Natural killer cell (primary cell): ENCODE measurements at regions not wholly inside any gene's neighbourhood (a gene's known extent, or its start where the extent isn't known, plus 50 kb on each side); places are given as distances from the start of the nearest gene placed in this dataset.

Experiments used
- ATAC-seq, 3 donors: fragments of 150-1000 bp in 2 of 3; fragments of 200-7000 bp in 1 of 3; cut with Tn5 transposase; 1 replicate in 1 of 3; 2 replicates in 2 of 3; pipeline ENCODE4 v1.10.0; 2021; ENCODE audit warnings: mild to moderate bottlenecking in 2 of 3, moderate library complexity in 2 of 3
- DNase-seq, 2 donors: peaks; one replicate each; pipeline versions ENCODE4 v3.0.0 to v3.0.0-alpha.2; 2013 to 2021; ENCODE audit warnings: mixed read lengths in 1 of 2
- H3K27ac ChIP-seq: one replicate; pipeline ENCODE4 v1.5.1; 2013; ENCODE audit warnings: mild to moderate bottlenecking, low read length
- H3K27me3 ChIP-seq: one replicate; pipeline ENCODE4 v1.6.1; 2013; ENCODE audit warnings: low read length; ENCODE audit not compliant: control insufficient read depth, insufficient read depth
- H3K36me3 ChIP-seq: one replicate; pipeline ENCODE4 v1.6.1; 2013; ENCODE audit warnings: low read length; ENCODE audit not compliant: control insufficient read depth, insufficient read depth
- H3K4me1 ChIP-seq: one replicate; pipeline ENCODE4 v1.6.1; 2013; ENCODE audit warnings: low read length; ENCODE audit not compliant: control insufficient read depth, insufficient read depth
- H3K4me3 ChIP-seq: one replicate; pipeline ENCODE4 v1.5.1; 2013; ENCODE audit warnings: low read length
- H3K9me3 ChIP-seq: one replicate; pipeline ENCODE4 v1.6.1; 2013; ENCODE audit warnings: low read length; ENCODE audit not compliant: control insufficient read depth, insufficient read depth
- H3K27ac Mint-ChIP-seq, 2 donors: one replicate each; pipeline ENCODE4 v1.8.0; 2022; ENCODE audit warnings: mild to moderate bottlenecking in 2 of 2, mixed read lengths in 2 of 2, moderate library complexity in 1 of 2
- H3K27me3 Mint-ChIP-seq, 2 donors: one replicate each; pipeline ENCODE4 v1.8.0; 2022; ENCODE audit warnings: low read depth in 2 of 2, mixed read lengths in 2 of 2
- H3K36me3 Mint-ChIP-seq: one replicate; pipeline ENCODE4 v1.8.0; 2022; ENCODE audit warnings: mixed read lengths
- H3K4me1 Mint-ChIP-seq, 2 donors: one replicate each; pipeline ENCODE4 v1.8.0; 2022; ENCODE audit warnings: mixed read lengths in 2 of 2
- H3K4me3 Mint-ChIP-seq: one replicate; pipeline ENCODE4 v1.8.0; 2022; ENCODE audit warnings: mild to moderate bottlenecking, moderate library complexity, mixed read lengths
- H3K9me3 Mint-ChIP-seq, 2 donors: one replicate each; pipeline ENCODE4 v1.8.0; 2022; ENCODE audit warnings: mixed read lengths in 2 of 2
- WGBS: methylation state at CpG from one replicate; pipeline ENCODE4 v1.1.7; 2013; ENCODE audit warnings: missing lambda C conversion rate; ENCODE audit not compliant: insufficient coverage; 5-methylcytosine and 5-hydroxymethylcytosine counted together
- intact Hi-C: fragments of 100-400 bp; cut with micrococcal nuclease; formaldehyde crosslinking; loops from one replicate; pipeline ENCODE4 v1.14.2; 2022
- TF ChIP-seq, protein P1 (sequence below): fragments of 200-600 bp; IDR thresholded peaks from one replicate; pipeline ENCODE4 v1.8.0; 2022; ENCODE audit warnings: antibody characterized with exemption

DNA sequence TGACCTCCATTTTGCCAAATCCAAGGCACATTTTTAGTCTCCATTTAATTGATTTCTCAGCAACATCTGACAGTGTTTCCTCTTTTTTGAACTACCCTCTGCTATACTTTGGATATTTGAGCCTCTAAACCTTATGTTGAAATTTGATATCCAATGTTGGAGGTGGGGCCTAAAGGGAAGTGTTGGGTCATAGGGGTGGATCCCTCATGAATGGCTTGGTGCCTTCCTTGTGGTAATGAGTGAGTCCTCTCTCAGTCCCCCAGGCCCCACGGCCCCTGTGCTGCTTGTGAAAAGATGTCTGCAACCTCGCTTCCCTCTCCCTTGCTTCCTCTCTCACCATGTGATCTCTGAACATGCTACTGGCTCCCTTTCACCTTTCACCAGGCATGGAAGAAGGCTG is 96.8 kb upstream of the DGKB start:
- H3K9me3 Mint-ChIP-seq = peaks cover 11 to 26% of the 10 kb centered on the region in 2 donors
- no peak overlapping the region for H3K27ac ChIP-seq
- H3K9me3 ChIP-seq = no peaks in the 10 kb centered on the region
- H3K36me3 Mint-ChIP-seq = peaks cover 7% of the 10 kb centered on the region
- no peaks in the 10 kb centered on the region for H3K27me3 ChIP-seq
- no peaks in the 10 kb centered on the region for H3K27me3 Mint-ChIP-seq
- no peaks in the 10 kb centered on the region for H3K4me1 ChIP-seq
- ATAC-seq = no peak
- intact Hi-C loops = no loop called here
- no peak overlapping the region for H3K4me3 ChIP-seq
- no peaks in the 10 kb centered on the region for H3K4me1 Mint-ChIP-seq
- H3K4me3 Mint-ChIP-seq = no peak overlapping the region
- no peak for DNase-seq
- WGBS = 62% methylated on average over 2 of the region's 2 CpGs
- H3K36me3 ChIP-seq = no peaks in the 10 kb centered on the region
- TF ChIP-seq, protein P1, sequence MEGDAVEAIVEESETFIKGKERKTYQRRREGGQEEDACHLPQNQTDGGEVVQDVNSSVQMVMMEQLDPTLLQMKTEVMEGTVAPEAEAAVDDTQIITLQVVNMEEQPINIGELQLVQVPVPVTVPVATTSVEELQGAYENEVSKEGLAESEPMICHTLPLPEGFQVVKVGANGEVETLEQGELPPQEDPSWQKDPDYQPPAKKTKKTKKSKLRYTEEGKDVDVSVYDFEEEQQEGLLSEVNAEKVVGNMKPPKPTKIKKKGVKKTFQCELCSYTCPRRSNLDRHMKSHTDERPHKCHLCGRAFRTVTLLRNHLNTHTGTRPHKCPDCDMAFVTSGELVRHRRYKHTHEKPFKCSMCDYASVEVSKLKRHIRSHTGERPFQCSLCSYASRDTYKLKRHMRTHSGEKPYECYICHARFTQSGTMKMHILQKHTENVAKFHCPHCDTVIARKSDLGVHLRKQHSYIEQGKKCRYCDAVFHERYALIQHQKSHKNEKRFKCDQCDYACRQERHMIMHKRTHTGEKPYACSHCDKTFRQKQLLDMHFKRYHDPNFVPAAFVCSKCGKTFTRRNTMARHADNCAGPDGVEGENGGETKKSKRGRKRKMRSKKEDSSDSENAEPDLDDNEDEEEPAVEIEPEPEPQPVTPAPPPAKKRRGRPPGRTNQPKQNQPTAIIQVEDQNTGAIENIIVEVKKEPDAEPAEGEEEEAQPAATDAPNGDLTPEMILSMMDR = no peak
- no peak overlapping the region for H3K27ac Mint-ChIP-seq

DNA sequence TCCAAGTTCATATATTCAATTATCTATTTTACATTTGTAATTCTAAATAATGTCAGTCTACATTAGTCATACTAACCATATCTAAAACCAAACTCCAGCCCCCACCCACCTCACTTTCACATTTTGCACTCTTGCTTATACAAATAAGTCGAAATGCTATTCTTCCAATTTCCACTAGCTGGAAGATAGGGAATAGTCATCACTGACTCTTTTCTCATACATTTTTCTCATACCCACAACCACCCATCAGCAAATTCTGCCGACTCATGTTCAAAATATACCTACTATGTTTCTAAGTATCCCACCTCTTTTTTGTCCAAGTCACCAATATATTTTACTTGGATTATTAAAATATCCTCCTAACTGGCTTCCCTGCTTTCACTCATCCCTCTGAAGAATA is 93.2 kb upstream of the DGKB start:
- intact Hi-C loops = no loop called here
- TF ChIP-seq, protein P1 = no peak
- DNase-seq (no peak), ATAC-seq (no peak)
- Mint-ChIP-seq H3K27me3 (no peaks in the 10 kb centered on the region), H3K36me3 (peaks cover 7% of the 10 kb centered on the region), H3K27ac (no peak overlapping the region), H3K4me1 (no peaks in the 10 kb centered on the region), H3K4me3 (no peak overlapping the region), H3K9me3 (peaks cover 12 to 20% of the 10 kb centered on the region in 2 donors)
- no peaks in the 10 kb centered on the region for H3K4me1 ChIP-seq
- H3K4me3 ChIP-seq = no peak overlapping the region
- H3K36me3 ChIP-seq = no peaks in the 10 kb centered on the region
- no peaks in the 10 kb centered on the region for H3K9me3 ChIP-seq
- no peak overlapping the region for H3K27ac ChIP-seq
- WGBS = 78% methylated on average over 2 of the region's 2 CpGs
- H3K27me3 ChIP-seq = no peaks in the 10 kb centered on the region

DNA sequence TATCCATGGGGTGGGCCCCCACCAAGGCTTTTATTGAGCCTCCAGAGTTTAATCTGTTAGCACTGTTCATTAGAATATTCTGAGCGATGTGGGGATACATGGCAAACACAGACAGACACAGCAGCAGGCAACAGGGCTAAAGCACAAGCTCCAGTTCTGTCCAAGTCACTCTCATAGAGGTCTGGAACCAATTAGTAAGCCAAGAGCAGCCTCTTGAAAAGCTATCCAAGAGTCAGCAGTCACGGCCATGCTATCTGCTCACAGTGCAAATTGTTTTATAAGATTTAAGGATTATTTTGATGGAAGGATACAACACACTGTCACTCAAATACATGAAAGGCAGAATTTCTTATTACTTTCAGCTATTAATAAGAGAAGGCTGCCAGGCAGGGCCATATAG is 86.4 kb upstream of the DGKB start:
- H3K36me3 ChIP-seq = no peaks in the 10 kb centered on the region
- no peak overlapping the region for H3K27ac Mint-ChIP-seq
- peaks cover 11 to 15% of the 10 kb centered on the region in 2 donors for H3K9me3 Mint-ChIP-seq
- DNase-seq (no peak), ATAC-seq (no peak)
- TF ChIP-seq, protein P1 = no peak
- no peaks in the 10 kb centered on the region for H3K9me3 ChIP-seq
- H3K4me1 ChIP-seq = no peaks in the 10 kb centered on the region
- no peaks in the 10 kb centered on the region for H3K27me3 Mint-ChIP-seq
- no peak overlapping the region for H3K27ac ChIP-seq
- no peak overlapping the region for H3K4me3 ChIP-seq
- no peaks in the 10 kb centered on the region for H3K36me3 Mint-ChIP-seq
- WGBS = 86% methylated on average over 1 of the region's 2 CpGs
- intact Hi-C loops = no loop called here
- H3K4me3 Mint-ChIP-seq = no peak overlapping the region
- no peaks in the 10 kb centered on the region for H3K4me1 Mint-ChIP-seq
- no peaks in the 10 kb centered on the region for H3K27me3 ChIP-seq

DNA sequence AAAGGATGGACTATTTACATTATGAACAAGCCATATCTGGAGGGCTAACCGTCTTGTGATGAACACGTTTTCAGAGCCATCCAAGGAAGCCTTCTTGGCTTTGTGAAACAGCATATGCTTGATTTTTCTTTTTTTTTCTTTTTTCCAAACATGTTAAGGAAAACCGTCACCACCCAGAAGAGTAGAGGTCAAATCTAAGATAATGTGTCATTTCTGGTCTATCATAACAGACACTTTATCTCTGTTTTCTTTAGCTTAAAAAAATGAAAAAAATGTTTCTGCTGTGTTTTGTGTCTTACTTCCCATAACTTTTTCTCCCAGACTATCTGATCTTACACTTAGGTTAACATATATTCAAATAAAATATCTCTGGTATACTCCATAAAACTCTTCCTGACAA is 76.1 kb upstream of the DGKB start:
- H3K4me3 Mint-ChIP-seq = no peak overlapping the region
- 80% methylated on average over 2 of the region's 3 CpGs for WGBS
- ATAC-seq = no peak
- no peaks in the 10 kb centered on the region for H3K27me3 Mint-ChIP-seq
- Histone ChIP-seq H3K27me3 (no peaks in the 10 kb centered on the region), H3K4me1 (no peaks in the 10 kb centered on the region), H3K27ac (no peak overlapping the region), H3K4me3 (no peak overlapping the region), H3K36me3 (no peaks in the 10 kb centered on the region), H3K9me3 (no peaks in the 10 kb centered on the region)
- intact Hi-C loops = no loop called here
- peaks cover 6 to 17% of the 10 kb centered on the region in 2 donors for H3K9me3 Mint-ChIP-seq
- H3K36me3 Mint-ChIP-seq = peaks cover 7% of the 10 kb centered on the region
- no peak overlapping the region for H3K27ac Mint-ChIP-seq
- TF ChIP-seq, protein P1 = no peak
- DNase-seq = no peak
- no peaks in the 10 kb centered on the region for H3K4me1 Mint-ChIP-seq
